GM18526 (cell line): ENCODE measurements at regions not wholly inside any gene's neighbourhood (a gene's known extent, or its start where the extent isn't known, plus 50 kb on each side); places are given as distances from the start of the nearest gene placed in this dataset.

ENCODE experiments used
- POLR2A ChIP-seq: IDR thresholded peaks from 3 replicates; pipeline ENCODE4 v1.6.1; 2011; ENCODE audit not compliant: insufficient read length; ENCODE audit errors: extremely low read depth

DNA sequence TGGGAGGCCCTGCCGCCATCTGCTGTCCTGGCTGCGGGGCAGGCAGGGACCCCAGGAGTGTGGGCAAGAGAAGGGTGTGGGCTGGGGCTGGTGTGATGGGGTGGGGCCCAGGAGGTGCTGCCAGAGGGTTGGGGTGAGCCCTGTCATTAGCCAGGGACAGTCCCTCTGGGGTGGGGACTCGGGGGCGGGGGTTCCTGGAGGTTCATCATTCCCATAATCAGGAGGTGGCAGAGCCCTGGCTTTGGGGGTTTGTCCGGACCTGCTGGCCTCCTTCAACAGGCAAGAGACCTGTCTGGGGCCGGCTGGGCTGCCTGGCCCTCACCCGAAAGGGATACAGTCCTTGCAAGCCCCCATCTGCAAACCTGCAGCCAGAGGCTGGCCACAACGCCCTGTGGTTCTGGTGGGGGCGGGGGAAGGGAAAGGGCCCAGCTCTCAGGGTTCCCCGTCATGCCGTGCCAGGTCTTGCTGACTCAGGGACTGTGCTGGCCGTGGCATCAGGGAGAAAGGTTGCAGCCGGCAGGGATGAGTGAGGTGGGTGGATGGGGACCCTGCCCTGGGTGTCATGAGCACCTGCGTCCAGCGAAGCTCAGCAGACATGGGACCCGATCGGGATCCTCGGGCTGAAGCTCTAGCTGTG is 65.2 kb downstream of the MRPL36 start:
- no peak for TF ChIP-seq POLR2A

DNA sequence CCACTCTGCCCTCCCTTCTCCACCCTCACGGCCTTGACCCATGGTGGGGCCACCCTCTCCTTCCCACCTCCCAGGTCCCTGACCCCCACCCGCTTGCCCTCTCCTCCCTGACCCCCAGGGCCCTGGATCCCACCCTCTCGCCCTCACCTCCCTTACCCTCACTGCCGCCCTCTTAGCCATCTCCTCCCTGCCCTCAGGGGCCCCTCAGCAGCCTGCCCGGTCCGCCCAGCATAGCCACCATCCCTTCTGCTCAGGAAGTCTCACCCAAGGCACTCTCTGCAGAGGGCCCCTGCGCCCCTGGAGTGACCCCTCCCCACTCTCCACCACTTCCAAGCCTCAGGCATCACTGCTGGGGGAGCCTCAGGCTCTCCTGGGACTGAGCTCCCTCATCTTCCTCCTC is 66.3 kb downstream of the MRPL36 start:
- no peak for TF ChIP-seq POLR2A

DNA sequence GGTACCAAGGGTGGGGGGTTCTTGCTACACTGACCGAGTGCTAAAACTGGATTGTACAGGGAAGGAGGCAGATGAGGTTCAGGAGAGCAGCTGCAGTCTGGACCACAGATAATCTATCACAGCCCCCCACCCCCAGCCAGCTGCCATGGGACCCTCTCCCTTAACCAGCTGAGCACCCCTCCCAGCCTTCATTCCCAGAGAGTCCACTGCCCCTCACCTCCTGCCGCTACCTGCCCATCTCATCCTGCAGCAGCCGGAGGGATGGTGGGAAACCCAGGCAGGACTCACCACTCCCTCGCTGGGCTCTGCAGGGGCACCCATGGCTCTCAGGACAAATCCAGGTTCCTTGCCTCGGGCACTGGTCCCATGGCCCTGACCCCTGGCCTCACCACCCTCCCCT is 66.7 kb downstream of the MRPL36 start:
- TF ChIP-seq POLR2A = no peak

DNA sequence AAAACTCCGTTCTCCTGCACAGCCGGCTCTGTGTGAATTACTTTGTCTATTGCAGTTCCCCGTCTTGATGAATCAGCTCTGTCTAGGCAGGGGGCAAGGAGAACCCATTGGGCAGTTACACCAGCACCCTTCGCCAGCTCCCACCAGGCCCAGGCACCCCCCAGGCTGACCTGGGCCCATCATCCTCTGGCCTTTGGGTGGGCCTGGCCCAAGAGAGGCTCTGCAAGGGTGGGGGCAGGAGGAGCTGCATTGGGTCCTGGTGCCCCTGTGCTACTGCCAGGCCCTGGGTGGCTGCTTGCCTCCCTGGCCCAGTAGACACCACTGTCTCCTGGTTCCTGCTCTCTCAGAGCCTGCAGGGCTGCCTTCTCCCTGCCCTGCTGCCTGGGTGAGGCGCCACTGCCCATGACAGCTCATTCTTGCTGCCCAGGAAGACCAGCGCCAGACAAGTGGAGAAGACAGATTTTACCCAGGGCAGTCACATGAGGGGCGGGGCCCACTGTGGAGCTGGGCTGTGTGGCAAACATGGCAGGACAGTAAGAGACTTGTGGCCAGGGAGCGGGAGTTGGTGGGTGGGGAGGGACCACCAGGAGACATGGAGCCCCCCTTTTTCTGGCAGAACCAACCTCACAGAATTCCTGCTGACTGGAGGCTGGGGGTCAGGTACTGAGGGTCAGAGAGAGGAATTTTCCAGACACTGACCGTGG is 67.2 kb downstream of the MRPL36 start:
- no peak for TF ChIP-seq POLR2A

DNA sequence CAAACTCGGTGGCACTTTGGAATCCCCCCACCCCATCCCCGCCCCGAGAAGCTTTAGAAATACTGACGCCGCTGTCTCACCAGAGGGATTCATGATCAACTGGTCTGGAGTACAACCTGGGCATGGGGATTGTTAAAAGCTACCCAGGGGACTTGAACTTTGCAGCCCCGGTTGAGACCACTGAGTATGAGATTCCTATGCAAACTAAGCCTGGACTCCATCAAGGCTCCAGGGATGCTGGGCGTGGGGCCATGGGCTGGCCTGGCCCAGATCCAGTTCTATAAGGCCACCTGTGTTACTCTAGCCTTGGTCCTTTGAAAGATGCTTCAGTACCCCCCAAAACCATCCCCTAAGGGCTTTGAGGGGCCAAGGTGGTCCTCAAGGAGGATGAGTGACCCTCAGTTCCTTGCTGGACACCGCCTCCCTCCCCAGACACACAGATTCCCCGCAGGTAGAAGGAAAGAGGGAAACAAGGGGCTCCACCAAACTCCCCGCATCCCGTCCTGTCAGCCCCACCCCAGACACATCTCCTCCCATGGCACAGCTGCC is 68.5 kb downstream of the MRPL36 start:
- TF ChIP-seq POLR2A = no peak

DNA sequence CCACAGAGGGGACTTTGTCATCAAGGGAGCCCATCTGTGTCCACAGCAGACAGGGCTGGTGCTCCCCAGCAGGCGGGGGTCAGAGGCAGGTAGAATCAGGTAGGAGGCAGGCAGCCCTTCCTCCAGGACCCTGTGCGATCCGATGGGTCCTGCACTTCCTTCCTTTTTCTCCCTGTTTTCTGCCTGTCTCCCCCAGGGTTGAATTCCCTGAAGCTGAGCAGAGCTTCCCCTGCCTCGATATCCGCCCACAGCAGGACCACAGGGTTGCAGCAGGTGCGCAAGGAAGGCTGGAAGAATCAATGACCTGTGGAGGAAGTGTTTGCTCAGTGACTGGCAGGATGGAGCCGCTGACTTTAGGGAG is 69.2 kb downstream of the MRPL36 start:
- TF ChIP-seq POLR2A = no peak

DNA sequence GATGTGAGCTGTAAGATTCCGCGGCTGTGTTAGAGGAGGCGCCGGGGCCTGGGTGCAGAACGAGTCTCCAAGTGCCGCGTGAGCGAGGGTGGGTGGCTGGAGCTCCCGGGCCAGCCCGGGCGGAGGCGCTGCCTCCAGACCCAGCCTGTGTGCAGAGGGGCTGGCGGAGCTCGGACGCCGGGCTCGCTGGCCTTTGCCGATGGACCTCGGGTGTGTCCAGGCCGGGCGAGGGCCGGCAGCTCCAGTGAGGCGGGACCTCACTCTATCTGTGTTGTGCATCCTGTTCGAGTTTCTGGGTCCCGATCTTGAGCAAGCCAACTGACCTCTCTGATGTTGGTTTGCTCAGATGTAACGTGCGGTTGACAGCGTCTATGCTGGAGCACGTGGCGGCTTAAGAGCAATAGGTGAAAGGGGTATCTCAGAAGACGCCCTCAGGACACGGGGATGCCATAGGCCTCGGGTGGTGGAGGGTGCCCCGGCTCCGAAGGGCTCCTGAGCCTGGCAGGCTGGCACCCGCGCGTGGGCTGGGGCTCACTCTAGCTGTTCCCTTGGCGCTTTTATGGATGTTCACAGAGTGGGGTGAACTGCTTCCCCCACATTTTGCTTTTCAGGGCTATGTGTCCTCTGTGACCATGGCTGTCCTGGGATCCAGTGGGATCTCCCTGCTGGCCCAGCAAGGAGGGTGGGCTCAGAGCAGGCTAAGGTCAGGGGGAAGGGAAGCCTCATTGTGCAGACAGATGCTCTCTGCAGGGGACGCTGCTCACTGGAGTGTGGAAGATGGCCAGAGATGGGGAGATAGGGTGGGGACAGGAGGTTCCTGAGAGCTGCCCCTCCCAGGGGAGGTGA is 69.8 kb downstream of the MRPL36 start:
- no peak for TF ChIP-seq POLR2A

DNA sequence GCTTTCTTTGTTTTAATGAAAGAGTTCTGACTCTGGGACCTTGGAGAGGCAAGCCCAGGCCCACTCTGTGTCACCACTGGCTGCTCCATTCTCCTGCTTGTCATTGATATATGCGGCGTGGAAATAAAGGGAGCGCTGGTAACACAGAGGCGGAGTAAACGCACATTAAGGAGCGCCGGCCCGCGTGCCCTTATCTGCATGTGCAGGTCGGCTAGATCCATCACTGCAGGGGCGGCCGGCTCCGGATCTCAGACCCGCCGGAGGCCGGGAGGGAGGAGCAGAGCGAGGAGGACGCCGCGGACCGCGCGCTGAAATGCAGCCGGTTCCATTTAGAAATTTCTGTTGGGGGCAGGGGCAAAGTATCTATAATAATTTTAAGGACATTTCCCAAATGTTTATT is 70.8 kb downstream of the MRPL36 start:
- TF ChIP-seq POLR2A = no peak

DNA sequence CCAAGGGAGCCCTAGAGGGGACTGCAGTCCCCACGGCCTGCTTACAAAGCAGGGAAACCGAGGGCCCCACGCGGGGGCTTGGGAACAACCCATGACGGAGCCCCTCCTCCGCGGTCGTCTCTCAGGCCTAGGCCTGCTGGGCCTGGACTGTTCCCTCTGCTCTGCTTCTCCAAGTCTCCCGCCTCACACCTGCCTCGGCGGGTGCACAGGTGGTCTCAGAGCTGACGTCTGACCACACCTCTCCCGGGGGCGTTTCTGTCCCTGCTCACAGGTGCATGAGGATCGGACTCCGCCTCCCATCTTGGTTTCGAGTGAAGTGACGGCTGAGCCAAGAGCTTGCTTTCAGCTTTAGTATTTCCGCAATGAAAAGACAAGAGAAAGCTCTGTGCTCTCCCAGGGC is 72.1 kb downstream of the MRPL36 start:
- no peak for TF ChIP-seq POLR2A

DNA sequence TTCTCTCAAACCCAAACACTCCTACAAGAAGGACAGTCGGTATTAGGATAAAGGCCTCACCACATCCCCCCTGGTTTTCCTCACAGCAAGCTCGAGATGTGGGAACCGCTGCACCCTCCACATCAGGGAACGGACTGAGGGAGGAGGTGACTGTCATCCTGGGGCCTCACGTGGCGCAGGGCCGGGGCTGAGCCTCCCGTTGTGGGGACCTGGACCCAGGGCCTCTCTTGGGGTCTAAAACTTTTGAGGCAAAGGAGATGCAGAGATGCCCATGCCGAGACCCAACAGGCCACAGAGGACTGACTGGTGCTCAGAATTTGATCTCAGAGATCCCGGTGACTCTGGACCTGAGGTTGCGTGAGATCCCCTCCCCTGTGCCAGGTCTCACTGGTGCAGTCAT is 72.7 kb downstream of the MRPL36 start:
- TF ChIP-seq POLR2A = no peak

DNA sequence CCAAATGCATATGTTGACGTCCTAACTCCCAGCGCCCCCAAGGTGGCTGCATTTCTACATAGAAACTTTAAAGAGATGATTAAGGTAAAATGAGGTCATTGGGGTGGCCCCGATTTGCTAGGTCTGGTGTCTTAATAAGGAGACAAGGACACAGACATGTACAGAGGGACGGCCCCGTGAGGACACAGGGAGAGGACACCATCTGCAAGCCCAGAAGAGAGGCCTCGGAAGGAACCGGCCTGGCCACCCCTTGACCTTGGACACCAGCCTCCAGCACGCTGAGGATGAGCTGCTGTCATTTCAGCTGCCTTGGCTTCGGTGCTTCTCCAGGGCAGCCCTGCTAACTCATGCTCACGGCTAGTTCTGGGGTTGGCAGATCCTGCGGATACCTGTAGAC is 73.2 kb downstream of the MRPL36 start:
- TF ChIP-seq POLR2A = no peak

DNA sequence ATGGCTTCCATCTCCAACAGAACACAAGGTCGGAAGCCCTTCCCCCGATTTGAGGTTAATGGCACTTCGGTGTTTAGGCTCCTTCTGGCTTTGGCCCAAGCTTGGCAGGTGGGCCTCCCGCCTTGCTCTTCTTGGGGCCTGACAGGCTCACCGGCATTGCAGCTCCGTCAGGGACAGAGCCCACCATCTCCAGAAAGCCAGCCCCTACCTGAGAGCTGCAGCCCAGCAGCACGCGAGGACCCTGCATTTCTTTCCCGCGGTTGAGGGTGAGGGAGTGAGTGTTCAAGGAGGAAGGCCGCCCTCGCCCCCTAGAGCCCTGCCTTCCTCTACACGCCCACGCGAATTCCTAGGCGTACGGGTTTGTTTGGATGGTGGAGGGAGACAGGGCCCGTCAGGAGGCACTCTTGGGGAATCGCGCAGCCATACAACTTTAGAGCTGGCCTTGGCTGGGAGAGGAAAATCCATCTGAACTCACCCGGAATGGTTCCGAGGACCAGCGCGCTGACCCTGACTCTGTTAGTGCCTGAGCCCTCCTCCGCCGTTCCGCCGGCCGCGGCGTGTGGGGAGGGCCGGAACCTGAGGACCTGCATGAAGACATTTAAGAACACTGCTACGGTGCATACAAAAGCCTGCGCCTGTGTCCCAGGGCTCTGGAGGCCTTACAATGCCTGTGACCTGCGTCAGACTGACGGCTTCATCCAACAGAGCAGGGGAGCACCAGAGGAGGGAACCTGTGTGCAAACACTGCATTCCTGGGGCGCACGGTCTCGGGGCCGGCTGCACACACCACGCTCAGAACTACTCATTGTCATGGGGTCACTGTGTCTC is 73.8 kb downstream of the MRPL36 start:
- no peak for TF ChIP-seq POLR2A

DNA sequence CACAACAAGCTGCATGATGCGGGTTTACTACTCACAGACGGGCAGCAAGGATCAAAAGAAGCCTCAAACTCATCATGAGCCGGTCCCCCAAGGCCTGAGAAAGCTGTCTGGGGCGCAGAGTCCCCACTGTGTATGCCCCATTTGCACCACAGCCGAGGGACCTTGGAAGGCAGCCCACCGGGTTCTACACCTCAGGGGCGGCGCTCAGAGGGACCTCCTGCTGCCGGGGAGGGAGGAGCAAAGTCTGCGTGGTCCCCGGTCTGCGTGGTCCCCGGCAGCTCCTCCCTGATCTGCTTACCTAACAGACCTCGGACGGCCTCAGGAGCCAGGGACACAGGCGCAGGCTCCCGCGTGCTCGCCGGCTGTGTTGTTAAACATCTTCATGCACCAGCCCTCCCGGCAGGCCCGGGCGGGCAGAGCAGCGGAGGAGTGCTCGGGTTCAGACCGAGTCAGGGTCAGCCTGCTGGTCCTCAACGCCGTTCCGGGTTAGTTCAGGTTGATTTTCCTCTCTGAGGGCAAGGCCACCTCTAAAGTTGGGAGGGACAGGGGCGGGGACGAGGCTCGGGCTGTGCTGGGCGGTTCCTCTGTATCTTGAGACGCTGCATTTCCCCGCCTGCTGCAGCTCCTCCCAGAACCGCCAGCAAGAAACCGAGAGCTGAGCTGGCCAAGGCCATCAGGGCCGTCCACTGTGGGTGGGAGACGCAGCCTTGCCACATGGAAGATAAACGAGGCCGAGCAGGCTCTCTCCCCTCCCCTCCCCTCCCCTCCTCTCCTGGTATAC is 74.6 kb downstream of the MRPL36 start:
- TF ChIP-seq POLR2A = no peak
